OCI-LY1 (cell line): ENCODE measurements at regions not wholly inside any gene's neighbourhood (a gene's known extent, or its start where the extent isn't known, plus 50 kb on each side); places are given as distances from the start of the nearest gene placed in this dataset.

Source experiments
- CTCF ChIP-seq: fragments of 200-600 bp; sonication (generic), shearing (Covaris generic); IDR thresholded peaks from 2 replicates; pipeline ENCODE4 v1.5.1; 2017; ENCODE audit warnings: mild to moderate bottlenecking, antibody characterized with exemption, low read length, moderate library complexity, mixed read lengths
- EZH2 ChIP-seq: fragments of 200-600 bp; sonication (generic), shearing (Covaris generic); IDR thresholded peaks from 2 replicates; pipeline ENCODE4 v1.8.0; 2017; ENCODE audit warnings: borderline replicate concordance, mixed run types, mild to moderate bottlenecking, antibody characterized with exemption, low read length, moderate library complexity, mixed read lengths

- TF ChIP-seq EZH2, result no peak
- no peak for TF ChIP-seq CTCF
These were observed 119.9 kb upstream of the ATP2B1 start for GRCh38 chr12:89828575-89828974.
